HG02981 (cell line): ENCODE measurements at regions not wholly inside any gene's neighbourhood (a gene's known extent, or its start where the extent isn't known, plus 50 kb on each side); places are given as distances from the start of the nearest gene placed in this dataset.
"Not testable (repeated sequence)": the region's sequence is repeated elsewhere in the genome, so short reads cannot be mapped to it uniquely, and the experiment has no call there.

Experiments used
- ATAC-seq: cut with Tn5 transposase; IDR thresholded peaks from one replicate; pipeline ENCODE4 v1.9.1; 2021; ENCODE audit warnings: mild to moderate bottlenecking, moderate library complexity; ENCODE audit not compliant: unreplicated experiment

DNA sequence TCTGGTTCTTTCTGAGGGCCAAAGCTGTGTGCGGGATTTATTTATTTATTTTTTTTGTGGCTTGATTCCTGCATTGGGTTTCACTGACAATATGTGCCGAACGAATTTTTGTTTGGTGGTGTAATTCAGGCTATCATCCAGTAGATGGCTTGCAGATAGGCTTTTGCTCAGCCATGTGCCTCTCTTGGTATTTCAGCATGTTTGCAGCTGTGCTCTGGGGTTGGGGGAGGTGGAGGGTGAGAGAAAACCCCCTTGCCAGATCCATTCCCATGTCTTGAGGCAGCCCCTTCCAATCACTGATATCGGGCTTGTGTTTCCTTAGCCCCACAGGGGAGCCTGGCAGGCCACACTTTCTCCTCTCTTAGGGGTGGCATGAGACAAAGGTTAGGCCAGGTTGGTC lies 302.4 kb downstream of the PTGER3 start:
- no peak for ATAC-seq

DNA sequence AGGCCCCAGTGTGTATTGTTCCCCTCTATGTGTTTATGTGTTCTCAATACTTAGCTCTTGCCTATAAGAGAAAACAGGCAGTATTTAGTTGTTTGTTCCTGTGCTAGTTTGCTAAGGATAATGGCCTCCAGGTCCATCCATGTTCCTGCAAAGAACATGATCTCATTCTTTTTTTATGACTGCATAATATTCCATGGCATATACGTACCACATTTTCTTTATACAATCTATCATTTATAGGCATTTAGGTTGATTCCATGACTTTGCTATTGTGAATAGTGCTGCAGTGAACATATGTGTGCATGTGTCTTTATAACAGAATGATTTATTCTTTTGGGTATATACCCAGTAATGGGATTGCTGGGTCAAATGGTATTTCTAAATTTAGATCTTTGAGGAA lies 301.6 kb downstream of the PTGER3 start:
- ATAC-seq: not testable (repeated sequence)

DNA sequence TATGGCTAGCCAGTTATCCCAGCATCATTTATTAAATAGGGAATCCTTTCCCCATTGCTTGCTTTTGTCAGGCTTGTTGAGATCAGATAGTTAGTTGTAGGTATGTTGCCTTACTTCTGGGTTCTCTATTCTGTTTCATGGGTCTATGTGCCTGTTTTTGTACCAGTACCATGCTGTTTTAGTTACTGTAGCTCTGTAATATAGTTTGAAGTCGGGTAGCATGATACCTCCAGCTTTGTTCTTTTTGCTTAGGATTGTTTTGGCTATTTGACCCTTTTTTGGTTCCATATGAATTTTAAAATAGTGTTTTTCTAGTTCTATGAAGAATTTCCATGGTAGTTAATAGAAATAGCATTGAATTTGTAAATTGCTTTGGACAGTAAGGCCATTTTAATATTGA lies 300.5 kb downstream of the PTGER3 start:
- ATAC-seq: not testable (repeated sequence)

- ATAC-seq: not testable (repeated sequence)
Observed at GRCh38 chr1:70751676-70752287, 295.8 kb downstream of the PTGER3 start.

- no peak for ATAC-seq
Observed at GRCh38 chr1:70754701-70755100, 292.9 kb downstream of the PTGER3 start.

GRCh38 chr1:70760154-70760553 lies 287.5 kb downstream of the PTGER3 start:
- ATAC-seq: no peak

GRCh38 chr1:70762386-70762785 lies 285.2 kb downstream of the PTGER3 start:
- ATAC-seq: no peak

GRCh38 chr1:70764747-70765146 lies 282.9 kb downstream of the PTGER3 start:
- ATAC-seq: no peak

GRCh38 chr1:70767377-70767776 lies 280.2 kb downstream of the PTGER3 start:
- ATAC-seq: no peak

- no peak for ATAC-seq
Observed at GRCh38 chr1:70768216-70768615, 279.4 kb downstream of the PTGER3 start.

DNA sequence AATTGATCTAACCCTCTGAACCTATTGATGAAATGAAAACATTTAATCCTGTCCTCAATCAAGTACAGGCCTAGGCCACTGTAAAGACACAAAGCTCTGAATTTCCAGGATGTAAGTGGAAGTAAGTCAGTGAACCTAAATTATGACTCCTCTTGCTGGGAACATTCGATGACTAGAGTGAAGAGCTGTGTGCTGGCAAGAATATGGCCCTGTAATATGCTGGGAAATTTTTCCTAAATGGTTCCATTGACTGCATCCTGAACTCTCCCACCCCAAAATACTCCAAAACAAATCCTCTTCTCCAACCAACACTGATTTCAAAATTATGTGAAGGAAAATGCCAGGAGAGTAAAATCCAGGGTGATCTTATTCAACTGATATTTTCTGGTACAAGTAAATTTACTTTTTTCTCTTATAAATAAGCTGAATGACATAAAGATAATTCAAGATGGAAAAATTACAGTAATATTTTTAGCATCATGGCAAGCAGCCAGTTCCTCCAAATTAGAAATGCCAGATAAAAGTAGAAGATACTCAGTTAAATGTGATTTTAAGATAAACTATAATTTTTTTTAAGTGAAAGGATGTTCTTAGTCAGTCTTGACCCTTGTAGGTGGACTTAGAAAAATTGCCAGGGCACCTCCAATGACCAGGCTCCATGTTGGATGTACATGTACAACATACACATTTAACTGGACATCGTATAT lies 269.4 kb downstream of the PTGER3 start:
- no peak for ATAC-seq

DNA sequence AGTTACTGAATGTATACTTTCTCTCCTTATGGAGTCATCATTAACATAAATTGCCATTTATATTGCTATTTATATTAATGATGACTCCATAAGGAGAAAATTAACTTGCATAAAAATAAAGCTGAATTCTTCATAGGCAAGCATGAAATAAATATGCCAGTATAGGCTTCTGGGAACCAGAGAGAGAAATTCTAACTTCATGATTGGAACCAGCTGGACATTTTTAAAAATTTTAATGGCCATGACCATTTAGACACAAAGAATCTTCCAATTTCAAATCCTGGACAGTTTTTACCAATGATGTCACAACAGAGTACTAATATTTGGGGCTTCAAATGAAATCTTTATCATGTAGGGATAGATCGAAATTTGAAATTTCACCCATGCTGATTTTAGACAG lies 268.7 kb downstream of the PTGER3 start:
- ATAC-seq: no peak

- ATAC-seq: no peak
Observed at GRCh38 chr1:70779571-70779970, 268.0 kb downstream of the PTGER3 start.

GRCh38 chr1:70785287-70785686 lies 262.3 kb downstream of the PTGER3 start:
- ATAC-seq: no peak

DNA sequence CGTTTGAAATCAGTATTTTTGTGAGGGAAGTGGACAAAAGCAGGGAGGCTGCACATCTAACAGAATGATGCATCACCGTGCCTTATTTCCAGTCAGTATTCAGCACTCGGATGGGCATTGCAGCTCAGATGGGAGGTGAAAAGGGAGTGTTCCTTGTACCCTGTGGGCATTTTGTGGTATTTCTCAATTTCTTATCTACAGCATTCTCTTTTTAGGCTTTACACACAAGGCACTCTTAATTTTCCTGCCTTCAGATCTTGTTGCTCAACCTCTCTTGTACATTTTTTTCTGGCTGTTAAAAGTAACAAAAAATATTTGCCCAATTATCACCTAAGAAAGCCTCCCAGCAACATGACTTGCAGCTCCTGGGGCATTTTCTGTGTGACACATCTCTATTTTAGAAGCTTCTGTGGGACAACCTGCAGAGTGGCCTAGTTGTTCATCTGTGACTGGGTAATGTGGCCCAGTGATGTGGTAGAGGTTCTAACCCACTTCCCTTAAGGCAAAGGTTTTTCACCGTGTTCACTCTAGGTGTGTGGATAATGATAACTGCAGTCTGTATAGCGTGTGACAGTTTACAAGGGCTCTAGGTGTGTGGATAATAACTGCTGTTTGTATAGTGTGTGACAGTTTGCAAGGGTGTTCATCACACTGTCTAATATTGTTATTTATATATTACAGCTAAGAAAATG lies 257.2 kb downstream of the PTGER3 start:
- no peak for ATAC-seq

DNA sequence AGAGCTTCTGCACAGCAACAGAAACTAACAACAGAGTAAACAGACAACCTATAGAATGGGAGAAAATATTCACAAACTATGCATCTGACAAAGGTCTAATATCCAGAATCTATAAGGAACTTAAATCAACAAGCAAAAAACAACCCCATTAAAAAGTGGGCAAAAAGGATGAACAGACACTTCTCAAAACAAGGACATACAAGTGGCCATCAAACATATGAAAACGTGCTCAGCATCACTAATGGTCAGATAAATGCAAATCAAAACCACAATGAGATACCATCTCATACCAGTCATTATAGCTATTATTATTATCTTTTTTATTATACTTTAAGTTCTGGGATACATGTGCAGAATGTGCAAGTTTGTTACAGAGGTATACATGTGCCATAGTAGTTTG lies 252.6 kb downstream of the PTGER3 start:
- not testable (repeated sequence) for ATAC-seq

DNA sequence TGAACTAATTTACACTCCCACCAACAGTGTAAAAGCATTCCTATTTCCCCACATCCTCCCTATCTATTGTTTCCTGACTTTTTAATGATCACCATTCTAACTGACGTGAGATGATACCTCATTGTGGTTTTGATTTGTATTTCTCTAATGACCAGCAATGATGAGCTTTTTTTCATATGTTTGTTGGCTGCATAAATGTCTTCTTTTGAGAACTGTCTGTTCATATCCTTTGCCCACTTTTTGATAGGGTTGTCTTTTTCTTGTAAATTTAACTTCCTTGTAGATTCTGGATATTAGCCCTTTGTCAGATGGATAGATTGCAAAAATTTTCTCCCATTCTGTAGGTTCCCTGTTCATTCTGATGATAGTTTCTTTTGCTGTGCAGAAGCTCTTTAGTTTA lies 251.3 kb downstream of the PTGER3 start:
- ATAC-seq: not testable (repeated sequence)

- ATAC-seq: not testable (repeated sequence)
Observed at GRCh38 chr1:70802625-70803024, 245.0 kb downstream of the PTGER3 start.

DNA sequence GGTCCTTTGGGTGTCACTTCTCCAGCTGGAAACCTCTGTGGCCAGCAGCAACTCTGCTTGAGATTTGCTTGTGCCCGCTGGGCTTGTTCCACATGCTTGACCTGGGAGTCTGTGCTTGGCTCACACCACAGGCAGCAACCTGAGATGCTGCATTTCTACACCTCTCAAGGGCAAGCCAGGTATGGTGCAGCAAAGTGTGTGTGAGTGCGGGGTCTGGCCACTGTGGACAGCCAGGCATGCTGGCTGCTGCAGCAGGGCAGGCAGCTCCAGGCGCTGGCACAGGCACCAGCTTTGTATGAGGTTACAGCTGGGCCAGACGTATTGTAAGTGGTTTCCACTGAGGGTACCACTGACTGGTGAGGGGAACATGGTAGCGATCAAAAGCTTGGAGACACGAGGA lies 242.0 kb downstream of the PTGER3 start:
- ATAC-seq: no peak

DNA sequence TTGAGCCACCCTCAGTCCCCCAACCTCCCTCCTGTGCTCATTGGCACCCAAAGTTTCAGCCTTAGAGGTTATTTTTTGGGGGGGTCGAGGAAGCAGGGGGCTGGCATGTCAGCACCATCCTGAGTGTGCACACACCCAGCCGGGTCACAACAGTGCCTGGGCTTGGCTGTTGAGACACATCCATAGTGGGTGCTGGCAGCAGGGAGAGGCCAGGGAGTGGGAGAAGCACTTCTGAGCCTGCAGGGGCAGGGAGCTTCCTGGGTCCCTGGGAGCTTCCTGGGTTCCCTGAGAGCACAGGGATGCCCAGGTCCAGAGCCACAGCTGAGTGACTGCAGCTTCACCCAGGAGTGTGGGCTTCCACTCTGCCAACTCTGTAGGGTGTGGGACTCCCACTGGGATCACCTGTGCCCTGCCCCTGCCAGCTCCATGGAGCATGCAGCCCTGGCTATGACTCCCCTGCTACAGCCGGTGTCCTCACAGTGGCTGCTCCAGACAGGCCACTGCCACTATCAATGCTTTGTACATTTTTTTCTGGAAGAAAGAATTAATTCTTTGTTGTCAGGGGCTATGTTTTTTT lies 240.4 kb downstream of the PTGER3 start:
- ATAC-seq: no peak

- ATAC-seq: no peak
Observed at GRCh38 chr1:70809069-70809468, 238.5 kb downstream of the PTGER3 start.

GRCh38 chr1:70811815-70812214 lies 235.8 kb downstream of the PTGER3 start:
- no peak for ATAC-seq
